ENCODE measurements at regions not wholly inside any gene's neighbourhood (a gene's known extent, or its start where the extent isn't known, plus 50 kb on each side); places are given as distances from the start of the nearest gene placed in this dataset.

DNA sequence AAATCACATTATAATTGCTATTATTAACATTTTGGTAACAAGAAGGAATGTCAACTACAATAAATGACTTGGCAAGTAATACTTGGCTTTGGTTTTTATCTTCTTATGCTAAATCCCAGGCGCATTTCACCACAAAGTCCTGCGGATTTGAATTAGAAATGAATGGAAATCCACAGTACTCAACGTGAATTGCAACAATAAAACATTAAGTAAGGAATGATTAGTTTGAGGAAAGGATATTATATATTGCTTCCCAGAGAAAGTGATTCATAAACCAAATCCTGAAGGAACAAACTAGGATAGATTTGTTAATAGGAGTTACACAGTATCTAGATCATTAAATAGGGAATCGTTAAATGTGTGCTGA is 1089.7 kb downstream of the TRHDE start:
- H2BK120ac ChIP-seq (ENCODE audit: low read depth, low read length): no peak overlapping the region
- no peak overlapping the region for H3K27ac ChIP-seq (ENCODE audit: low read length, poor library complexity, severe bottlenecking)
- no peak overlapping the region for H2BK15ac ChIP-seq (ENCODE audit: low read depth, poor library complexity, severe bottlenecking)
- no peaks in the 10 kb centered on the region for H3K4me1 ChIP-seq (ENCODE audit: control insufficient read depth, insufficient read depth, low read depth, low read length)
- no peak overlapping the region for H3K14ac ChIP-seq (ENCODE audit: low read length in 2 of 2)
- H4K8ac ChIP-seq (ENCODE audit: low read length): no peak overlapping the region
- H3K27me3 ChIP-seq (ENCODE audit: control insufficient read depth in 1 of 2, insufficient read depth in 1 of 2, low read length in 2 of 2): no peaks in the 10 kb centered on the region
- no peak overlapping the region for H3K4ac ChIP-seq (ENCODE audit: low read depth in 1 of 2, low read length in 2 of 2)
- H3K4me2 ChIP-seq (ENCODE audit: low read length, poor library complexity, severe bottlenecking): no peak overlapping the region
- no peak overlapping the region for H2BK12ac ChIP-seq (ENCODE audit: low read length in 2 of 2)
- no peaks in the 10 kb centered on the region for H3K79me1 ChIP-seq (replicated peaks; ENCODE audit: low read length, poor library complexity, severe bottlenecking)
- H4K91ac ChIP-seq (ENCODE audit: low read length): no peak overlapping the region
- H3K18ac ChIP-seq (ENCODE audit: low read depth in 1 of 2, low read length in 2 of 2): no peak overlapping the region
- no peak for DNase-seq
- no peak overlapping the region for H3K4me3 ChIP-seq (ENCODE audit: insufficient read depth in 1 of 2, low read depth in 1 of 2, low read length in 2 of 2)
- H3K9ac ChIP-seq (ENCODE audit: low read length): no peak overlapping the region
- WGBS: 92% methylated on average over 4 of the region's 4 CpGs
- no peak overlapping the region for H2AFZ ChIP-seq (ENCODE audit: low read depth, low read length)
- H2BK5ac ChIP-seq (ENCODE audit: low read depth, low read length, poor library complexity, severe bottlenecking): no peak overlapping the region
- H2AK5ac ChIP-seq (ENCODE audit: low read length, severe bottlenecking): no peak overlapping the region
- no peak overlapping the region for H3K23ac ChIP-seq (ENCODE audit: low read length in 2 of 2)
- peaks cover 8% of the 10 kb centered on the region for H3K9me3 ChIP-seq (ENCODE audit: control insufficient read depth, low read length)
- no peaks in the 10 kb centered on the region for H3K36me3 ChIP-seq (ENCODE audit: control insufficient read depth in 1 of 2, insufficient read depth in 2 of 2, low read depth in 1 of 2, low read length in 2 of 2)

DNA sequence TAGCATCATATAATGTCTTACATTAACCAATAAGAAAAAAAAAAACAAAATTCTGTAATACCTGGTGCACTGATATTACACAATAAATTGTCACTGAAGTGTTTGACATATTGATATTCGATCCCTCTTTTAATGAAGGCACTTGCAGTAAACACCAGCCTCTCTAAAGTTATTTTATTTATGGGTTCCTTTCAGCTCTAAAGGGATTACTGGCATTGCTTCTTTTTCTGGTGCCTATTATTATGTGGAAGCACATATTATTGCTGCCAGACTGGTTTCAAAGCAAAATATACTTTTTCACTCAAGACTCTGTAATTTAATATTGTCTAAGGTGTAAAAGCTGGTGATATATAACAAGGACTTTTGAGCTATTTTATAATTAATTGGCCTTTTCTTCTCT is 1090.5 kb downstream of the TRHDE start:
- no peak overlapping the region for H2BK120ac ChIP-seq (ENCODE audit: low read depth, low read length)
- no peak overlapping the region for H3K4ac ChIP-seq (ENCODE audit: low read depth in 1 of 2, low read length in 2 of 2)
- H3K18ac ChIP-seq (ENCODE audit: low read depth in 1 of 2, low read length in 2 of 2): no peak overlapping the region
- no peak overlapping the region for H2BK12ac ChIP-seq (ENCODE audit: low read length in 2 of 2)
- H3K79me1 ChIP-seq (replicated peaks; ENCODE audit: low read length, poor library complexity, severe bottlenecking): no peaks in the 10 kb centered on the region
- no peaks in the 10 kb centered on the region for H3K36me3 ChIP-seq (ENCODE audit: control insufficient read depth in 1 of 2, insufficient read depth in 2 of 2, low read depth in 1 of 2, low read length in 2 of 2)
- H2AK5ac ChIP-seq (ENCODE audit: low read length, severe bottlenecking): no peak overlapping the region
- H3K27me3 ChIP-seq (ENCODE audit: control insufficient read depth in 1 of 2, insufficient read depth in 1 of 2, low read length in 2 of 2): no peaks in the 10 kb centered on the region
- H3K9ac ChIP-seq (ENCODE audit: low read length): no peak overlapping the region
- H3K4me2 ChIP-seq (ENCODE audit: low read length, poor library complexity, severe bottlenecking): no peak overlapping the region
- no peak overlapping the region for H2AFZ ChIP-seq (ENCODE audit: low read depth, low read length)
- H3K4me3 ChIP-seq (ENCODE audit: insufficient read depth in 1 of 2, low read depth in 1 of 2, low read length in 2 of 2): no peak overlapping the region
- no peak overlapping the region for H3K23ac ChIP-seq (ENCODE audit: low read length in 2 of 2)
- no peak overlapping the region for H3K27ac ChIP-seq (ENCODE audit: low read length, poor library complexity, severe bottlenecking)
- H2BK5ac ChIP-seq (ENCODE audit: low read depth, low read length, poor library complexity, severe bottlenecking): no peak overlapping the region
- H3K4me1 ChIP-seq (ENCODE audit: control insufficient read depth, insufficient read depth, low read depth, low read length): no peaks in the 10 kb centered on the region
- no peak for DNase-seq
- WGBS: no CpG with 5 or more reads among the region's 1 CpG
- no peak overlapping the region for H4K8ac ChIP-seq (ENCODE audit: low read length)
- H3K14ac ChIP-seq (ENCODE audit: low read length in 2 of 2): no peak overlapping the region
- no peak overlapping the region for H2BK15ac ChIP-seq (ENCODE audit: low read depth, poor library complexity, severe bottlenecking)
- no peak overlapping the region for H4K91ac ChIP-seq (ENCODE audit: low read length)
- peaks cover 2% of the 10 kb centered on the region for H3K9me3 ChIP-seq (ENCODE audit: control insufficient read depth, low read length)

DNA sequence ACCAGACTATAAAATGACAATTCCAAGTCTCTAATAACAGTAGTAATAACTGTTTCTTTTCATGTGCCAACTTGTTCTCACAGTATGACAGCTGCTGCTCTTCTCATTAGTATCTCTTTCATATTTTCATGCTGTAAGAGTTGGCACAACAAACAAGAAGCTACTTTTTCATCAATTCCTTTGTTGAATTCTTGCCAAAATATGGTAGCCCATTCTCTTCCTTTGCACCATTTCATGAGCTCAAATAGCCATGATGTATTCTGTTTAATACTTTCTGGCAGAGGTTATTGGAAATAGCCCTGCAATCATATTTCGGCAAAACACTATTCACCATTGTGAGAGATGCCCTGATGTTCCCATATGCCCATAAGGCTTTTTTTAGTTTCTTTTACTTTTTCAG is 1100.7 kb downstream of the TRHDE start:
- no peaks in the 10 kb centered on the region for H3K36me3 ChIP-seq (ENCODE audit: control insufficient read depth in 1 of 2, insufficient read depth in 2 of 2, low read depth in 1 of 2, low read length in 2 of 2)
- WGBS: 100% methylated on average over 1 of the region's 1 CpG

GRCh38 chr12:73374360-73374759 is 1102.2 kb downstream of the TRHDE start:
- Histone ChIP-seq H2BK12ac (ENCODE audit: low read length in 2 of 2) (no peak overlapping the region), H3K27ac (ENCODE audit: low read length, poor library complexity, severe bottlenecking) (no peak overlapping the region), H3K27me3 (ENCODE audit: control insufficient read depth in 1 of 2, insufficient read depth in 1 of 2, low read length in 2 of 2) (no peaks in the 10 kb centered on the region), H4K91ac (ENCODE audit: low read length) (no peak overlapping the region), H3K14ac (ENCODE audit: low read length in 2 of 2) (no peak overlapping the region), H3K4ac (ENCODE audit: low read depth in 1 of 2, low read length in 2 of 2) (no peak overlapping the region), H3K9me3 (ENCODE audit: control insufficient read depth, low read length) (peaks cover 6% of the 10 kb centered on the region), H3K23ac (ENCODE audit: low read length in 2 of 2) (no peak overlapping the region), H3K18ac (ENCODE audit: low read depth in 1 of 2, low read length in 2 of 2) (no peak overlapping the region), H2BK5ac (ENCODE audit: low read depth, low read length, poor library complexity, severe bottlenecking) (no peak overlapping the region), H3K79me1 (replicated peaks; ENCODE audit: low read length, poor library complexity, severe bottlenecking) (no peaks in the 10 kb centered on the region), H2BK120ac (ENCODE audit: low read depth, low read length) (no peak overlapping the region), H2AFZ (ENCODE audit: low read depth, low read length) (no peak overlapping the region), H3K4me3 (ENCODE audit: insufficient read depth in 1 of 2, low read depth in 1 of 2, low read length in 2 of 2) (no peak overlapping the region), H3K9ac (ENCODE audit: low read length) (no peak overlapping the region), H2AK5ac (ENCODE audit: low read length, severe bottlenecking) (no peak overlapping the region), H4K8ac (ENCODE audit: low read length) (no peak overlapping the region), H3K4me2 (ENCODE audit: low read length, poor library complexity, severe bottlenecking) (no peak overlapping the region), H2BK15ac (ENCODE audit: low read depth, poor library complexity, severe bottlenecking) (no peak overlapping the region), H3K36me3 (ENCODE audit: control insufficient read depth in 1 of 2, insufficient read depth in 2 of 2, low read depth in 1 of 2, low read length in 2 of 2) (no peaks in the 10 kb centered on the region), H3K4me1 (ENCODE audit: control insufficient read depth, insufficient read depth, low read depth, low read length) (no peaks in the 10 kb centered on the region)
- DNase-seq: no peak

More for the DNA sequence above, 1100.7 kb downstream of the TRHDE start:
- no peak overlapping the region for H4K91ac ChIP-seq (ENCODE audit: low read length)
- no peak overlapping the region for H4K8ac ChIP-seq (ENCODE audit: low read length)
- no peak overlapping the region for H3K23ac ChIP-seq (ENCODE audit: low read length in 2 of 2)
- no peak overlapping the region for H2BK120ac ChIP-seq (ENCODE audit: low read depth, low read length)
- H3K9me3 ChIP-seq (ENCODE audit: control insufficient read depth, low read length): no peaks in the 10 kb centered on the region
- no peak overlapping the region for H3K4me2 ChIP-seq (ENCODE audit: low read length, poor library complexity, severe bottlenecking)
- H3K4me1 ChIP-seq (ENCODE audit: control insufficient read depth, insufficient read depth, low read depth, low read length): no peaks in the 10 kb centered on the region
- no peak overlapping the region for H2BK15ac ChIP-seq (ENCODE audit: low read depth, poor library complexity, severe bottlenecking)
- H2BK5ac ChIP-seq (ENCODE audit: low read depth, low read length, poor library complexity, severe bottlenecking): no peak overlapping the region
- H3K4me3 ChIP-seq (ENCODE audit: insufficient read depth in 1 of 2, low read depth in 1 of 2, low read length in 2 of 2): no peak overlapping the region
- H3K27me3 ChIP-seq (ENCODE audit: control insufficient read depth in 1 of 2, insufficient read depth in 1 of 2, low read length in 2 of 2): no peaks in the 10 kb centered on the region
- no peak overlapping the region for H3K27ac ChIP-seq (ENCODE audit: low read length, poor library complexity, severe bottlenecking)
- H3K18ac ChIP-seq (ENCODE audit: low read depth in 1 of 2, low read length in 2 of 2): no peak overlapping the region
- H2AFZ ChIP-seq (ENCODE audit: low read depth, low read length): no peak overlapping the region
- DNase-seq: no peak
- no peak overlapping the region for H3K9ac ChIP-seq (ENCODE audit: low read length)
- no peak overlapping the region for H3K14ac ChIP-seq (ENCODE audit: low read length in 2 of 2)
- no peak overlapping the region for H2AK5ac ChIP-seq (ENCODE audit: low read length, severe bottlenecking)
- H2BK12ac ChIP-seq (ENCODE audit: low read length in 2 of 2): no peak overlapping the region
- H3K79me1 ChIP-seq (replicated peaks; ENCODE audit: low read length, poor library complexity, severe bottlenecking): no peaks in the 10 kb centered on the region
- no peak overlapping the region for H3K4ac ChIP-seq (ENCODE audit: low read depth in 1 of 2, low read length in 2 of 2)

Measured in mesenchymal stem cell (in vitro differentiated cells and primary cell).